GM19455 (cell line): ENCODE measurements at regions not wholly inside any gene's neighbourhood (a gene's known extent, or its start where the extent isn't known, plus 50 kb on each side); places are given as distances from the start of the nearest gene placed in this dataset.
A peak's percentile ranks its signal among the peaks of the same experiment; 100 is the strongest.
"Not testable (repeated sequence)": the region's sequence is repeated elsewhere in the genome, so short reads cannot be mapped to it uniquely, and the experiment has no call there.

Experiments
- ATAC-seq: cut with Tn5 transposase; IDR thresholded peaks from one replicate; pipeline ENCODE4 v1.9.1; 2021; ENCODE audit not compliant: unreplicated experiment

DNA sequence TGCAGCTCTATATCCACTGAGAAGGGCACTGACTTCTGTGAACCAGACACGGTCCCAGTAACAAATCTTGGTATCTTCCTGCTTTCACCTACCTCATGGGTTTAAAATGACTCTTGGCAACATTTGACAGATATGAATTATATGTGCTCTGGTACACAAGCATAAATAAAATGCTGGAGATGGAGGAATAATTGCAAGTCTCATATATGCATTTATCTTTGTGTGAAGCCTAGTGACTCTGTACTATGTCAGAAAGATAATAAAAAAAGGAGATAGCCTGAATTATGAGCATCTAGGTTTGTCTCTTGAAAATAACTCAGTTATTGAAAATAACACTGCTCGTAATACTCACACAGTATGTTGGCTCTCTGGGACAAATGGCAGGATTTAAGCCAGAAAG is 167.1 kb upstream of the CRBN start:
- no peak for ATAC-seq

GRCh38 chr3:3342141-3342540 is 162.7 kb upstream of the CRBN start:
- ATAC-seq: no peak

DNA sequence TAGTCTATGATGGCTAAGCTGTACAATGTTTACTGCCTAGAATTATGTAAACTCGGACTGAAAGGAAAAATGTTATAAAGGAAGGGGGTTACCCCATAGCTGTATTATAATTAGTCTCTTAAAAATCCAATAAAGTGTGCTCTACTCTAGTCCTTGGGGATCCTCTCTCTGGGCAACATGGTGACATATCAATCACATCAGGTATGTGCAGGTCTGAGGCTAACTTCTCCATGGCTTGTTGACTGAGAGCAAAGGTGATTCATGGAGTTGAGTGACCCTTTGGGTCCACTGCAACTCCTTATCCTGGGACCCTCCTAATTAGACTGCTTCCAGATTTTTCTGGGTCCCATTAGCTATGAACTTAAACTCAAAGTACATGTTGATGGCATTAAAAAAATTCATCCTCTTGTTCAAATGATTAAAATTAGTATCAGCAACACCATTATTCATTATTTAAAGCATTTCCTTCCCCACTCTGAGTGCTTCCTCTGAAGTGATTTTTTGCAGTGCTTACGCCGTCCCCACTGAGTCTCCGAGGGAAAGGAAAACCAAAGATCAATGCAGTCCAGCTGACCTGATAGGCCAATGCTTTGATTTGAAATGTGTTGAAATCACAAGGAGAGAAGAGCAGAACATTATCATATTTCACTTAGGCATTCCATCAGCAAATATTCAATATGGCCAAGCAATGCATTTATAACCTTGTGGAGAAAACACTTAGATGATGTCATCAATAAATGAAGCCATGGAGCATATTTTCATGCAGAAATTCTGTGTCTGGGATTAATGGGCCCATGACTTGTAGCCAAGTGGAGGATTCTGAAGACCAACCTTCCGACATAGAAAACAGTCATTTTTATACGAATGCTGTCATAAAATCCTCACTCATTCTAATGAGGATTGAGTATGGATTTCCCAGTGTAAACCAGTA is 161.7 kb upstream of the CRBN start:
- no peak for ATAC-seq

GRCh38 chr3:3340526-3340925 is 161.0 kb upstream of the CRBN start:
- ATAC-seq: no peak

DNA sequence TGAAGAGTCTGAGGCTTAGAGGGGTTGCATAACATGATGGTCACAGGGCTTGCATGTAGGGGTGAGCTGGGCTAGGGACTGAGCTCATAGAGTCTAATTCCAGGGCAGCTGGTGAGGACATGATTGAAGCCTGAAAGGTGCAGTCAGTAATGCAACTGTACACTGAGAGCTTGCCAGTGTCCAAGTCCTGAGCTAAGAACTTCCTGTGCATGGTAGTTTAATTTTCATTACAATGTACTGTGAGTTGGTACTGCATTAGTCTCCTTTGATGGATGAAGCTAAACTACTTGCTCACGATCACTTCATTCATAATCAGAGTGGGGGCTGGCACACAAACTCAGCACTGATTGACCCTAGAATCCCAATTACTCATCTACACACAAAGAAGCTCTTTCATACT is 156.4 kb upstream of the CRBN start:
- ATAC-seq: no peak

DNA sequence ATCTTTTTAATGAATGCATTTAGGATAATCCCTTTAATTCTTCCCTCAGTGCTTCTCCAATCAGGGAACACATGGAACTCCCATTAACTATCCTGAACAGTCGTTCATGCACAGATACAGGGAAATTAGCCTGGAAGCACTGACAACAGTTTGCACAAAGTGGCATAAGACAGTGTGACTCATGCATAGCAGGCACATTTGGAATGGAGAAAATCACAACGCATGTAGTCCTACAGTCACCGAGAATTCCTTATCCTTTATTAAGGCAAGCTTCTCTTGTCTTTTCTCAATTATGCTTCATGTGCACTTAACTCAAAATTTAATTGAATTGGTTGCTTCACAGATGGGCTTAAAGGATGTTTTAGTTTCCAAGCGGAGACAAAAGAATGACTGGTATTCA is 155.0 kb upstream of the CRBN start:
- no peak for ATAC-seq

GRCh38 chr3:3333571-3333970 is 154.1 kb upstream of the CRBN start:
- ATAC-seq: no peak

GRCh38 chr3:3316521-3316920 is 137.0 kb upstream of the CRBN start:
- ATAC-seq: no peak

DNA sequence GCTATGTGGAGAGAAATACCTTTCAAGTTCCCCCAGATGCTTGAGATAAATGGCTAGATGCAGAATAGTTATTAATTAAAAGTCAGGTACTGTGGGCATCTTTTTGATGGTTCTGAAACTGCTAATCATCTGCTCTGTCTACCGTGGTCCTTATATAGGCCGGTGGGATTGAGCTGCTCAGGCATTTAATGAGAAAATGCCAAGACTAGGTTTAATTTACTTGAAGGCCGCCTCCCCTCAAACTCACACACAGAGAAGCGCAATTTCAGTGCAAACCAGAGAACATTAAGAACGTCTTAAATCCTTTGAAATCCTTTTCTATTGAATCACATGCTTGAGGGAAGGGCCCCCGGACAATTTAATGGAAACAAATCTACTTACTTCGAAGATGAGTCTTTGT is 136.4 kb upstream of the CRBN start:
- ATAC-seq: no peak

DNA sequence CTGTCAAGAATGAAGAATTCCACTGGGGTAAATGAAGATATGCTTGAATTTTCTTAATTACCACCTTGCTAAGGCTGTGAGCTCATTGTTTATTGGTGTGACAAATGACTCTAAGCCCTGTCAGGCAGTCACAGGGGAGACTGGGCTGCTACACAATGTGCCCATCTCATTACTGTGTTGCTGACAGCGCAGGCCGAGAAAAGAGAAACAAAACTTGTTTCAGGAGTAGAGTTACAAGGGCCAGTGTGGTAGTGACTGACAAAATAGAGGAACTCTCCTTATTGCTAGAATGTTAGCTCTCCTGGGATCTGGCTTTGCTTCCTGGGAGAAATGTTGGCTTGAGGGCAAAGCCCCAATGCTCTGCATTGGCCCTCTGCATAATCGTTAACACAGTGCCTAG is 130.4 kb upstream of the CRBN start:
- no peak for ATAC-seq

DNA sequence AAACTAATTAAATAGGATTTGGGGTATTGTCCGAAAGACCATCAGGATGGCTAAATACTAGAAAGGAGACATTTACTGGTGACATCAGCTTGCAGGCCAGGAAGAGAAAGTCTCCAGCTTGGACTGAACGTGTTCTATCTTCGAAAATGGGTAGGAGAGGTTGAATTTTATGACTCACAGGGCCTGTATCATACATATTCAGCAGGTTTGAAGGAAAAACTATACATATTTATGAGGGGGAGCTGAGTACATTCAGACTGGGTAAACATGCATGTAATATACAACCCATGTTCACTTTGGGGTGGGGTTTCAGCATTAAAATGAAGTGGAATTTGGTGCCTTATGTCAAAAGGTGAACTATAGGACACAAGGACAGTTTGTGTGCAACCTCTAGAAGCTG is 129.3 kb upstream of the CRBN start:
- ATAC-seq: no peak

- no peak for ATAC-seq
Observed at GRCh38 chr3:3307491-3307890, 128.0 kb upstream of the CRBN start.

- no peak for ATAC-seq
Observed at GRCh38 chr3:3305841-3306240, 126.3 kb upstream of the CRBN start.

- ATAC-seq: no peak
Observed at GRCh38 chr3:3305084-3305483, 125.6 kb upstream of the CRBN start.

DNA sequence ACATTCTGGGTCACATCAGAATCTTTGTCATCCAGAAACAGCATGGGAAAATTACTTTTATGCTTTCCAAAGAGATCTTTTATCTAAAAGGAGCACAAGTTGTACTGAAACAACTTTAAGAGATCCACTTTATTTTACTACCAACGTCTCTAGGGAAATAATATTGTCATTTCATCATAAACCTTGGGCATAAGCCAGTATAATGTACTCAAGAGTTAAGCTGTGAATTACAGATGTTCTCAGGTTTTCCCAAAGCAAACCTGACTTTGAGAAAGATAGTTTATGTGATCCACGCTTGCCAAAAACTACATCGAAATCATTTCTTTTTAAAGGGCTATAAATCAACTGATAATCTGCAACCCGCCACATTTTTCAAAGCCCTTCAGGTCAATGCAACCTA is 124.1 kb upstream of the CRBN start:
- ATAC-seq: no peak

- ATAC-seq: no peak
Observed at GRCh38 chr3:3302964-3303363, 123.5 kb upstream of the CRBN start.

- ATAC-seq: no peak
Observed at GRCh38 chr3:3301476-3301875, 122.0 kb upstream of the CRBN start.

- ATAC-seq: no peak
Observed at GRCh38 chr3:3296979-3297381, 117.5 kb upstream of the CRBN start.

- ATAC-seq: no peak
Observed at GRCh38 chr3:3295586-3295985, 116.1 kb upstream of the CRBN start.

DNA sequence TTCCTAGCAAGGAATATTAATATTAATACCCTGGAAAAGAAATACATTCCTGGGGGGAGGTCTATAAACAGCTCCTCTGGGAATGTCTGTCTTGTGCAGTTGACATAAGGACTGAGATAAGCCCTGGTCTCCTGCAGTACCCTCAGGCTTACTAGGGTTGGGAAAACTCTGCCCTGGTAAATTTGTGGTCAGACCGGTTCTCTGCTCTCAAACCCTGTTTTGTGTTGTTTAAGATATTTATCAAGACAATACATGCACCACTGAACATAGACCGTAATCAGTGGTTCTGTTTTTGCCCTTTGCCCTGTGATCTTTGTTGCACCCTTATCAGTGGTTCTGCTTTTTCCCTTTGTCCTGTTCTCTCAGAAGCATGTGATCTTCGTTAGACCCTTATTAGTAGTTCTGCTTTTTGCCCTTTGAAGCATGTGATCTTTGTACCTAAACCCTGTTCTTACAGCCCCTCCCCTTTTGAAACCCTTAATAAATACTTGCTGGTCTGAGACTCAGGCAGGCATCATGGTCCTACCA is 112.3 kb upstream of the CRBN start:
- not testable (repeated sequence) for ATAC-seq

DNA sequence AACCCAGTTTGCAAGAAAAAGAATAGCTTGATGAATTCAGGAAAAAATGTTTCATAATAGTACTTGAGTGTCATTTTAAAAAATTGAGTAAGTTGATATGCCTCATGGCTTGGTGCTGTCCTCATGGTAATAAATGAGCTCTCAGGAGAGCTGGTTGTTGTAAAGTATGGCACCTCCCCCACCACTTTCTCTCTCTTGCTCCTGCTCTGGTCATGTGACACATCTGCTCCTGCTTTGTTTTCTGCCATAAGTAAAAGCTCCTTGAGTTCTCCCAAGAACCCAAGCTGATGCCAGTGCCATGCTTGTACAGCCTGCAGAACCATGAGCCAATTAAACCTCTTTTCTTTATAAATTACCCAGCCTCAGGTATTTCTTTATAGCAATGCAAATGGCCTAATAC is 108.8 kb upstream of the CRBN start:
- no peak for ATAC-seq

- ATAC-seq: no peak
Observed at GRCh38 chr3:3286014-3286413, 106.5 kb upstream of the CRBN start.

GRCh38 chr3:3281024-3281423 is 101.5 kb upstream of the CRBN start:
- peak; percentile 67 for ATAC-seq
